ENCODE measurements at regions not wholly inside any gene's neighbourhood (a gene's known extent, or its start where the extent isn't known, plus 50 kb on each side); places are given as distances from the start of the nearest gene placed in this dataset.

GRCh38 chr4:11138964-11139363 is 289.7 kb downstream of the HS3ST1 start:
- TF ChIP-seq POLR2A (IDR thresholded peaks at IDR 0.05) (no peak), CTCF (IDR thresholded peaks at IDR 0.05 in 4 of 5, conservative IDR thresholded peaks at IDR 0.05 in 1 of 5) (no peak)

Measured in gastrocnemius medialis (tissue), 4 donors.